Brain microvascular endothelial cell (primary cell): ENCODE measurements at regions not wholly inside any gene's neighbourhood (a gene's known extent, or its start where the extent isn't known, plus 50 kb on each side); places are given as distances from the start of the nearest gene placed in this dataset.

Experiments used
- DNase-seq: peaks from one replicate; pipeline ENCODE4 v3.0.0-alpha.2; 2020
- H3K27ac ChIP-seq: fragments of 250-450 bp; sonication (Bioruptor Pico); 2 replicates; pipeline ENCODE4 v1.5.1; 2020; ENCODE audit warnings: mild to moderate bottlenecking, moderate library complexity
- H3K27me3 ChIP-seq: fragments of 250-450 bp; sonication (Bioruptor Pico); replicated peaks from 2 replicates; pipeline ENCODE4 v1.5.1; 2020; ENCODE audit warnings: mild to moderate bottlenecking
- H3K36me3 ChIP-seq: fragments of 250-450 bp; sonication (Bioruptor Pico); replicated peaks from 2 replicates; pipeline ENCODE4 v1.5.1; 2020; ENCODE audit warnings: mild to moderate bottlenecking
- H3K4me3 ChIP-seq: 2 replicates; pipeline ENCODE4 v1.5.1; 2011; ENCODE audit warnings: low read depth, mild to moderate bottlenecking, control low read depth, low read length, moderate library complexity
- CTCF ChIP-seq: IDR thresholded peaks from 2 replicates; pipeline ENCODE4 v1.5.1; 2011; ENCODE audit warnings: low read depth, mild to moderate bottlenecking, moderate library complexity, low read length, control low read depth, inconsistent platforms; ENCODE audit errors: missing control alignments
- in situ Hi-C: cut with HindIII; loops from 2 replicates; pipeline ENCODE4 v1.10.0; 2017; ENCODE audit warnings: low sequenced_read_pairs, low pct_ligation_motif_present

GRCh38 chrX:69089203-69089602 is 76.0 kb downstream of the PJA1 start:
- in situ Hi-C loops, result no loop called here
- Histone ChIP-seq H3K4me3 (no peak overlapping the region), H3K27me3 (no peaks in the 10 kb centered on the region), H3K36me3 (no peaks in the 10 kb centered on the region), H3K27ac (no peak overlapping the region)
- no peak for TF ChIP-seq CTCF
- DNase-seq, result no peak

GRCh38 chrX:69088171-69088938 is 76.9 kb downstream of the PJA1 start:
- no peaks in the 10 kb centered on the region for H3K36me3 ChIP-seq
- in situ Hi-C loops, result no loop called here
- TF ChIP-seq CTCF, result no peak
- H3K27me3 ChIP-seq, result no peaks in the 10 kb centered on the region
- H3K4me3 ChIP-seq, result no peak overlapping the region
- no peak overlapping the region for H3K27ac ChIP-seq
- DNase-seq, result no peak

- Histone ChIP-seq H3K27ac (no peak overlapping the region), H3K4me3 (no peak overlapping the region), H3K27me3 (no peaks in the 10 kb centered on the region), H3K36me3 (no peaks in the 10 kb centered on the region)
- TF ChIP-seq CTCF, result no peak
- in situ Hi-C loops, result no loop called here
- DNase-seq, result no peak
These were observed 79.4 kb downstream of the PJA1 start for GRCh38 chrX:69085826-69086225.

GRCh38 chrX:69085151-69085550 is 80.1 kb downstream of the PJA1 start:
- no peak overlapping the region for H3K27ac ChIP-seq
- no peak for DNase-seq
- in situ Hi-C loops, result no loop called here
- no peaks in the 10 kb centered on the region for H3K36me3 ChIP-seq
- no peaks in the 10 kb centered on the region for H3K27me3 ChIP-seq
- no peak overlapping the region for H3K4me3 ChIP-seq
- no peak for TF ChIP-seq CTCF

GRCh38 chrX:69083801-69084200 is 81.5 kb downstream of the PJA1 start:
- in situ Hi-C loops, result no loop called here
- DNase-seq, result no peak
- H3K36me3 ChIP-seq, result no peaks in the 10 kb centered on the region
- H3K27ac ChIP-seq, result no peak overlapping the region
- TF ChIP-seq CTCF, result no peak
- no peak overlapping the region for H3K4me3 ChIP-seq
- no peaks in the 10 kb centered on the region for H3K27me3 ChIP-seq

- DNase-seq, result no peak
- Histone ChIP-seq H3K27ac (no peak overlapping the region), H3K4me3 (no peak overlapping the region), H3K27me3 (no peaks in the 10 kb centered on the region), H3K36me3 (no peaks in the 10 kb centered on the region)
- in situ Hi-C loops, result no loop called here
- TF ChIP-seq CTCF, result no peak
These were observed 81.9 kb downstream of the PJA1 start for GRCh38 chrX:69083361-69083760.
